Stimulated activated CD8-positive, alpha-beta memory T cell treated with anti-CD3 and anti-CD28 coated beads, Interleukin-15, amount 100 ng/mL, for 24 hours (primary cell): ENCODE measurements at regions not wholly inside any gene's neighbourhood (a gene's known extent, or its start where the extent isn't known, plus 50 kb on each side); places are given as distances from the start of the nearest gene placed in this dataset.

Experiments
- DNase-seq: peaks from one replicate; pipeline ENCODE4 v3.0.0-alpha.2; 2020; ENCODE audit warnings: low read depth

GRCh38 chr1:34330061-34330460 lies 153.4 kb downstream of the C1orf94 start:
- no peak for DNase-seq

DNA sequence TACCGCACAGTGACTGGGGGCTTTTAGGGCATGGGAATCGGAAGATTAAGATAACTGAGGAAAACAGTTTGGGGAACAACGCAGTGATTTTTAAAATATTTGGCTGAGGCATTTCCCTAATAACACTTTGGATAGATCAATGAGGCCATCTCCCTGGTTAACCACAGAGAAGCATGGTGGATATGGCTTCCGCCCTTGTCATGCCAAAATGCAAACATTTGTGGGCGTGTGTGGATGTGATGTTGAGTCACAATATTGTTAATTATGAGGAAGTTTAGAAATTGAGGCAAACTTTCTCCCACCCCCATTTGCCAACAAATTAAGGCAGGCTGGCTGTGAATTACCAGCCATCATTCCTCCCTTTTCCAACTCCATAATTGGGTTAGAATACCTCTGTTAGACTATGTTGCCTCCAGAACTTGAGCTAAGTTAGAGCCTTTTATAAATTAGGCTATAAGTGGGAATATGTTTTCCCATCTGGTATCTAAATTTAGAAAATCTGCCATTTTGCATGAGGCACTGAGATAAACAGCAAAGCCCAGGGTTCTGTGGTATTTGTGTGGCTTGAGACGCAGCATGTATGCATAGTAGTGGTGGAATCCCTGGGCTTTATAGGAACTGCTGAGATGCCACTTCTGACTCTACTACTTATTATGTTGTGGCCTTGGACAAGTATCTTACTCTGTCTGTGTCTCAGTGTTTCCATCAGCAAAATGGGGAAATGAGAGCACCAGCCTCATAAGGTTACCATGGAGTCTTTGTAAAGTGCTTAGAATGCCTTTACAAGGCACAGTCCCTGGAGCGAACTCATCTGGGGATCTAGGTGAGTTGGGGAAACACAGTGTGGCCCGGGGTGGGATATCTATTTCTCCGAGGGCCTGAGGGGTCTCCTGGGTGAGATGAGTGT lies 154.6 kb downstream of the C1orf94 start:
- DNase-seq, result no peak

- DNase-seq, result no peak
Observed at GRCh38 chr1:34332996-34333395, 156.3 kb downstream of the C1orf94 start.

GRCh38 chr1:34338871-34339270 lies 162.2 kb downstream of the C1orf94 start:
- no peak for DNase-seq

DNA sequence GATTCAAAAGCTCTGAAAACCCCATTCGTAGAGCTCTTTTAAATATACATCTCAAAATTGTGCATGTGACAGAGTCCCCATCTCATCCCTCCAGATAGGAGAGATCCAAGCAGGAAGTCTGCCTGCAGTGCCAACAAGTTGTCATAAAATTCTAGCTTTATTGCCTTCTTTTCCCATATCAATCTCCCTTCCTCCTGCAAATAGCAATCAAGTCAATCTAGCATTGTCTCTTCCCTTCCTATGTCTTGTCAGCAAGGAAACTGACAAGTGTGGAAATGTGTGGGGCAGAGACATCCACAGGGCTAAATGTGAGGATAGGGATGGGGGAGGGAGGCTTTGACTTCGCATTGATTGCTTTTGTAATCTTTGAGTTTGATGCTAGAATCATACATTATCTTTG lies 165.2 kb downstream of the C1orf94 start:
- no peak for DNase-seq

- no peak for DNase-seq
Observed at GRCh38 chr1:34342334-34342733, 165.6 kb downstream of the C1orf94 start.

DNA sequence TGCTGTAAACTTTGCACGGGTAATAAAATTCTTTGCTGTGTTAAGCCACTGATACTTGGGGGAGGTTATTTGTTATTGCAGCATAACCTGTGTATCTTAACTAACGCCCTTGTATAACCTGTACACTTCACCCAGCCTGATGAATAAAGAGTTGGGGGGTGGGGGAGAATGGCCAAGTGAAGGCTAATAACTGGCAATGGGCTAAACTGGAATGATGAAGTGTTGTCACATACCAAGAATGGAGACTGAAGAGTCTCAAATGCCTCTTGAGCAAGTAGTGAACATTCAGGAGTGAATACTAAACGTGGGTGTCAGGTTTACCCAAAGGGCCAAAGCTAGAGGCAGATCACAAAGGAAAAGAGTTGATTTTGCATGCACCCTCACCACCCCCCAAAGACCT lies 169.4 kb downstream of the C1orf94 start:
- no peak for DNase-seq

GRCh38 chr1:34353409-34353808 lies 176.7 kb downstream of the C1orf94 start:
- no peak for DNase-seq

GRCh38 chr1:34354367-34354766 lies 177.7 kb downstream of the C1orf94 start:
- no peak for DNase-seq

- no peak for DNase-seq
Observed at GRCh38 chr1:34356853-34357252, 180.1 kb downstream of the C1orf94 start.

DNA sequence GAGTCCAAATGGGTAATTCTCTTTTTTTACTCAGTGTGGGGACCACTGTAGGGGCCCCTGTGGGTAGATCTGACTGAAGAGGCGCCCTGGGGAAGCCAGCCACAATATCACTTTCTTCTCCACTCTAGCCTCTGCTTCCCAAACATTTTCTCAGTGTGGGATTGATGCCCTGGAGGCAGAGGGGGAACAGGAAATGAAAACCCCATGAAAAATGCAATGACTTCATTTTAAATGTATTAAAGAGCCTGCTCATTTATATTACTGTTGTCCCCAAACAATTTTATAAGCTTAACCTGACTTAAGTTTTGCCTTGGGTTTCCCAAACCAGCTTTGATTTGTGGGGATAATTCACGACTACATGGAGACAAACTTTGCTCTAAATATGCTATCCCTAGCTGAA lies 181.9 kb downstream of the C1orf94 start:
- DNase-seq, result no peak

- DNase-seq, result no peak
Observed at GRCh38 chr1:34359411-34359810, 182.7 kb downstream of the C1orf94 start.

DNA sequence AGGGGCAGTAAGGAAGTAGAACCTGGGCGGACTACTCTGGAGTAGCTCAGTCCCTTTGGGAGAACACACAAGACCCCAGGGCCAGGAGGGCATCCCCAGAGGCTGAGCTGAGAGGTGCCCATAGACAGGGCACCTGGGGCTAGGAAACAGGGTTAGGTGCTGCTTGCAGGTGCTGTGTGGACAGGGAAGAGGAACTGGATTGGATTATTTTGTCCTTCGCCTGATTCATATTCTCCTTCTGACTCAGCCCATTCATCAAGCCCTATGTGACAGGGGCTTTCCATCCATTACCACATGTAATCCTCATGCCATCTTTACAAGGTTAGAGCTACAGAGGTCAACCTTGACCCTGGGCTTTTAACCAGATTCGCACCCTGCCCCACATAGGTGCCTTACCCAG lies 183.9 kb downstream of the C1orf94 start:
- no peak for DNase-seq

GRCh38 chr1:34361121-34361520 lies 184.4 kb downstream of the C1orf94 start:
- DNase-seq, result no peak

- no peak for DNase-seq
Observed at GRCh38 chr1:34361781-34362357, 185.2 kb downstream of the C1orf94 start.

DNA sequence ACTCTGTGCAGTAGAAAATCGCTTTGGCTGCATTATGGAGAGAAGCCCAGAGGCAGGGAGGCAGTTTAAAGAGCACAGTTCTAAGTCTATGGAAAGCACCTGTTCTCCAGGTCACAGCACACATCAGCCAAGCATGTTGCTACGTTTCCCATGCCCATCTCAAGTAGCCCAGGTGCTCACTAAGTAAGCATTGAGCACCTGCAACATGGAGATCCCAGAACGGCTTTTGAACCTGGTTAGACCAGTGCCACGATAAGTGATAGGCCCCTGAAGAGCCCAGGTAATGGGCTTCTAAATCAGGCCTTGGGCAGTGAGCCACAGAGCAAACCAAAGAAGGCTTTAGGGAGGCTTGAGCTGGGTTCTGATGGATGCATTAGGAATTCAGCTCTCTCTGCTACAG lies 186.2 kb downstream of the C1orf94 start:
- DNase-seq, result no peak

DNA sequence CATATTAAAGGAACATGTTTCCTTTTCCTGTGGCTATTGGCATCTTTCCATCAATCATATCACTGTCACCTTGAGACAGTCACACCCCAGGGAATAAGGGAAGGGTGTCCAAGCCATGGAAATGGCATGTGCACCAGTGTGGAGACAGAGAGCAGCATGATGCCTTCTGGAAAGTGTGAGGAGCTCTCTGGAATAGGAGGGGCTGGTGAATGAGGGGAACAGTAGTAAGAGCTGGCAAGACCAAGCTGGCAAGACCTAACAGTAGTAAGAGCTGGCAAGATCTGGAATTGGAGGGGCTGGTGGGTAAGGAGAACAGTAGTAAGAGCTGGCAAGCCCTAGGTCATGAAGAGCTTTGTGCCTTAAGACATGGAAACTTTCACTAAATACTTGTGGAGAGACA lies 186.7 kb downstream of the C1orf94 start:
- DNase-seq, result no peak

DNA sequence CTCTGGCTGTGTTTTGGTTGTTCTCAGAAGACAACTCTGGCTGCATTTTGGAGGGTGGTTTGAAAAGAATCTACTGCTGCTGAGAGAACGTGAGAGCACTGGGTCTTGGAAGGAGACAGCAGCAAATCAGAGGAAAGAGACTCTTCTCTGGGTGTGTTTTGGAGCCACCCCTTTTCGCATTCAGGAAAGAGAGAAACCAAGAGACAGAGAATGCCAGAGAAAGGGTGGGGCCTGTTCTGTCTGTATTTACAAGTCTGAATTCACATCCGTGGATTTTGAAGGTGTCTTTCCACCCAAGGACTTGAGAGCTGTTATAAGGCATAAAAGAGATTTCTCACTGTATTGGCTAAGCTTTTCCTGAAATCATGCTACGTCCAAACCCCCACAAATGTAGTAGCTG lies 187.2 kb downstream of the C1orf94 start:
- DNase-seq, result no peak

- no peak for DNase-seq
Observed at GRCh38 chr1:34364376-34364775, 187.7 kb downstream of the C1orf94 start.

DNA sequence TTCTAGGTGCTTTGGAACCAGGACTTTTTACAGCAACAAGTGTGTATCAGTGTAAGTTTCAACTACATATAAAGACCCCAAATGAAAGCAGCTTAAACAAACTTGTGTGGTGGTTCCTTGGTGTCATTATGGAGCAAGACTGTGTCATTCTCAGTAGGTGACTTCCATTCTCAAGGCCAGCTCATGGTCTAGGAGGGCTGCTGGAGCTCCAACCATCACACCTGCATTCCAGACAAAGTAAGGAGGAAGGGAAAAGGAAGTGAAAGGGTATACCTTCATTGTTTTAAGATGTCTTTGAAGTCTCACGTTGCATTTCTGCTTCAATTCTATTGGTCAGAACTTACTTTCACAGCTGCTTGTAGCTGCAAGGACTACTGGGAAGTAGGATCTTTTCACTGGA lies 188.6 kb downstream of the C1orf94 start:
- no peak for DNase-seq

DNA sequence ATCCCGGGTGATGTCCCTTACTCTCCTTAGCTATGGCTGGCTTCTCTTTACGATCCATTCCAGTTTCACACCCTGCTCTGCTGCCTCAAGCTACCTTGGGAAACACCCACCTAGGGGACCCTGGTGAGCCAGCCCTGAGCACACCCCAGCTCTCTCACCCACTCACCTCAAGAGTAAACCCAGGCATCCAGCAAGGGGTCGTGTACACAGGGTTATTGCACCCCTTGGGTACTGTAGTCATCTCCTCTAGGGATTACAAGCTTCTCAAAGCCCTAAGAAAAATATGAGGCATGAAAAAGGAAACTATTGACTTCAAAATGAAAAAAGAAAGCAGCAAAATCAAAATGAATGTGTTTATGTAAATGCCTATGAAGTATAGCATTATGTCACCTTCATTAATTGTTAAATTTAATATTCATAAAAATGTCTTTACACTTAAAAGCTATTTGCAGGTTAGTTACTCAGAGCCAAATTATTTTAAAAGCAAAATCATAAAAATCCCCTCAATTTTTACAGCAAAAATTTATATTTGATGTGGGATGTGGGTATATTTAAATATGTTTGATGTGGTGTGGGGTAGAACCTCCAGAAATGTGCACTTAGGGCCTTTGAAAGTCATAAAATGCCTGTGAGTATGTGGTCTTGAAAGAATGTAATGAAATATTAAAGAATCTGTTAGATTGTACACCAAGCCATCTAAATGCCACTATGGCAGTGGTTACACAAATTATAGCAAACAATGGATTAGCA lies 190.3 kb downstream of the C1orf94 start:
- no peak for DNase-seq

GRCh38 chr1:34367954-34368353 lies 191.2 kb downstream of the C1orf94 start:
- DNase-seq, result no peak
